AG04450 (cell line): ENCODE measurements at regions not wholly inside any gene's neighbourhood (a gene's known extent, or its start where the extent isn't known, plus 50 kb on each side); places are given as distances from the start of the nearest gene placed in this dataset.

ENCODE experiments used
- CTCF ChIA-PET: fragments of 300-600, 350-600 bp; formaldehyde crosslinking; extraction: SDS; loops from one replicate; lab custom pipeline; 2022; ENCODE audit warnings: antibody characterized with exemption, inconsistent platforms; lab: Charles Lee
- POLR2A ChIA-PET: fragments of 350-600 bp; formaldehyde crosslinking; extraction: SDS; loops from one replicate; lab custom pipeline; 2021; ENCODE audit warnings: antibody characterized with exemption, inconsistent platforms; lab: Yijun Ruan, JAX
- DNase-seq: peaks from one replicate; pipeline ENCODE4 v3.0.0-alpha.2; 2011; ENCODE audit warnings: low read depth, low spot score
- H3K27ac ChIP-seq: one replicate; pipeline ENCODE4 v1.5.1; 2012; ENCODE audit warnings: low read depth, low read length, control low read depth
- H3K27me3 ChIP-seq: one replicate; pipeline ENCODE4 v1.6.0; 2012; ENCODE audit warnings: low read length; ENCODE audit not compliant: control insufficient read depth, insufficient read depth
- H3K4me3 ChIP-seq: 2 replicates; pipeline ENCODE4 v1.5.1; 2011; ENCODE audit warnings: mild to moderate bottlenecking, low read depth, low read length, control low read depth
- H3K9me3 ChIP-seq: 2 replicates; pipeline ENCODE4 v1.5.1; 2012; ENCODE audit warnings: low read length; ENCODE audit not compliant: control insufficient read depth, insufficient read depth
- CTCF ChIP-seq: IDR thresholded peaks from 2 replicates; pipeline ENCODE4 v1.5.1; 2011; ENCODE audit warnings: low read depth, low read length, control low read depth, inconsistent platforms

DNA sequence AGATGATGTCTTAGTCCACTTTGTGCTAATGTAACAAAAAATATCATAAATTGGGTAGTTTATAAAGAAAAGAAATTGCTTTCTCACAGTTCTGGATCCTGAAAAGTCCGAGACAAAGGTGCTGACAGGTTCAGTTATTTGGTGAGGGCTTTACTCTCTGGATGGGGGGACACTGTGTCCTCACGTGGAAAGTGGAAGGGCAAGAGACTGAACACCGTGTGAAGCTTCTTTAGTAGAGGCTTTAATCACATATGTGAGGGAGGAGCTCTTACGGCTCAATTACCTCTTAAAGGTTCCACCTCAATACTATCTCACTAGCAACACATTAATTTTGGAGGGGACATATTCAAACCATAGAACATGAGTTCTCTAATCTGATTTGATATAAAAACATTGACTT lies 204.3 kb downstream of the FSIP2 start:
- ChIA-PET CTCF (no interaction called here), POLR2A (no interaction called here)
- no peak for TF ChIP-seq CTCF
- no peaks in the 10 kb centered on the region for H3K27me3 ChIP-seq
- H3K27ac ChIP-seq: no peak overlapping the region
- no peak for DNase-seq
- no peaks in the 10 kb centered on the region for H3K9me3 ChIP-seq
- no peak overlapping the region for H3K4me3 ChIP-seq

DNA sequence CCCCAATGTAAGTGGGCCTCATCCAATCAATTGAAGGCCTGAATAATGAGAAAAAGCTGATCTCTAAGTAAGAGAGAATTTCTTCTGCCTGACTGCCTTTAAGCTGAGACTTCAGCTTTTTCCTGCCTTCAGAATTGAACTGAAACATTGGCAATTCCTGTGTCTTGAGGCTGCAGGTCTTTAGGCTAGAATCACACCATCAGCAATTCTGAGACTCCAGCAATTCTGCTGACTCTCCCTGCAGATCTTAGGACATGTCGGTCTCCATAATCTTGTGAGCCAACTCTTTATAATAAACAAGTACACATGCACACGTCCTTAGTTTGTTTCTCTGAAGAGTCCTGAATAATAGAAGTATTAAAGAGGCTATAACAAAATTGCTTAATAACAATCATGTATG lies 209.1 kb downstream of the FSIP2 start:
- CTCF ChIA-PET: no interaction called here
- DNase-seq: no peak

DNA sequence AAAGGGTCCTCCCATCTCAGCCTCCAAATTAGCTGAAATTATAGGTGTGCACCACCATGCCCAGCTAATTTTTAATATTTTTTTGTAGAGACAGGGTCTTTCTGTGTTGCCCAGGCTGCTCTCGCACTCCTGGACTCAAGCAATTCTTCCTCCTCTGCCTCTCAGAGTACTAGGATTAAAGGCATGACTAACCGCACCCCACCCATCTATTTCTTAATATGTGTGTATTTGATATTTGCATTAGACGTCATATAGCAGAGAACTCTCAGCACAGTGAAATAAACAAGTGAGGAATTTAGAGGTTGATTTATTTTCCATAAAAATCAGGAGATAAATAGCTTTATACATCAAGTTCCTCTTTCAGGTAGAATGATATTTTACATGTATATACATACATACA lies 213.5 kb downstream of the FSIP2 start:
- Histone ChIP-seq H3K27ac (no peak overlapping the region), H3K4me3 (no peak overlapping the region), H3K9me3 (no peaks in the 10 kb centered on the region), H3K27me3 (no peaks in the 10 kb centered on the region)
- TF ChIP-seq CTCF: no peak
- CTCF ChIA-PET: no interaction called here
- POLR2A ChIA-PET: no interaction called here
- no peak for DNase-seq

More for the DNA sequence above, 209.1 kb downstream of the FSIP2 start:
- Histone ChIP-seq H3K9me3 (no peaks in the 10 kb centered on the region), H3K27me3 (no peaks in the 10 kb centered on the region), H3K4me3 (no peak overlapping the region), H3K27ac (no peak overlapping the region)
- no peak for TF ChIP-seq CTCF
- POLR2A ChIA-PET: no interaction called here

- ChIA-PET CTCF (no interaction called here), POLR2A (no interaction called here)
- Histone ChIP-seq H3K9me3 (no peaks in the 10 kb centered on the region), H3K27me3 (no peaks in the 10 kb centered on the region), H3K4me3 (no peak overlapping the region), H3K27ac (no peak overlapping the region)
- DNase-seq: no peak
- TF ChIP-seq CTCF: no peak
Observed at GRCh38 chr2:185954389-185954788, 215.8 kb downstream of the FSIP2 start.

DNA sequence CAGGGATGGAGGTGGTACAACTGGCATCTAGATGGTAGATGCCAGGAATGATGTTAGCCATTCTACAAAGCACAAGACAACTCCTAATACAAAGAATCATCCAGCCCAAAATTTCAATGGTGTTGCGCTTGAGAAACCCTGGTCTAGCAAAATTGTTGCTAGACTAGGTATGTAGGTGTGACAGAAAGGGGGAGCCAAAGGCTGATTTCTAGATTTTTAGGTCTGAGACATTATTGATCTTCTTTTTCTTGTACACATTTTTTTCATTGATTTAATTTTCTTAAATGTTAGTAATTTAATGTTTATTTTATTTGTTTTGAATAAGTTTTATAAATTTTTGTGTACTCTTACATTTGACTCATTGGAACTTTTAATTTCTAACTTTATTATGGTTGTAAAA lies 216.4 kb downstream of the FSIP2 start:
- no peaks in the 10 kb centered on the region for H3K27me3 ChIP-seq
- ChIA-PET POLR2A (no interaction called here), CTCF (no interaction called here)
- DNase-seq: no peak
- H3K4me3 ChIP-seq: no peak overlapping the region
- no peak for TF ChIP-seq CTCF
- no peak overlapping the region for H3K27ac ChIP-seq
- no peaks in the 10 kb centered on the region for H3K9me3 ChIP-seq
